ENCODE measurements at regions not wholly inside any gene's neighbourhood (a gene's known extent, or its start where the extent isn't known, plus 50 kb on each side); places are given as distances from the start of the nearest gene placed in this dataset.

DNA sequence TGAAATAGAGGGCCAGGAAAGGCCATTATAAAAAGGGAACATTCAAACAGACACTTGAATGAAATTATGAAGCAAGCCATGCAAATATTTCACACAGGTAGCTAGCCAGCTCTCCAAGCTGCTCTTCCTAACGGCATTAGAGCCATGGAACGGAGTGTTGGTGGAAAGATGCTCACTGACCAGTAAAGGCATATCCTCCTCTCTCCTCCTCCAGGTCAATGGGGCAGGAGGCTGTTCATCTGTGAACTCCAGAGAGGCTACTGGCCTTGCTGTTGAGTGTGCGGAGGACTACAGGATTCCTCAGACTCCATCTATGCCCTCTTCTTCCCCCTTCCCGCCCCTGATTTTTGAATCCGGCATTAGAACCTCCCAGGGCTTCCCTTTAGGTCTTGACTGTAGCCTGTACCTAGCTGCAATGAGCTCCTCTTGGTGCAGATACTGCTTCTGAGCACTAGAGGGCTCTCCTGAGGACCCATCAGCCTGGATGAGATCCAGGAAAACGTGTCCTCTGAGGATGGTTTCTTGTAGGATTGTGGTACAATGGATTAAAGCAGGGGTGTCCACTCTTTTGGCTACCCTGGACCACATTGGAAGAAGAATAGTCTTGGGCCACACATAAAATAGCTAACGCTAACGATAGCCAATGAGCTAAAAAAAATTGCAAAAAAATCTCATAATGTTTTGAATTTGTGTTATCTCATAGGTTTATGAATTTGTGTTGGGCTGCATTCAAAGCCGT, 162.2 kb downstream of the SREK1 start:
- in situ Hi-C loops (cut with HindIII; ENCODE audit: low sequenced_read_pairs), result loop anchor here (25.0 kb wide), 1 partner anchor 431 kb away; no protein-coding TSS in a partner anchor

GRCh38 chr5:66306844-66307315, 162.8 kb downstream of the SREK1 start:
- in situ Hi-C loops (cut with HindIII; ENCODE audit: low sequenced_read_pairs), result loop anchor here (25.0 kb wide), 1 partner anchor 430 kb away; no protein-coding TSS in a partner anchor

- in situ Hi-C loops (cut with HindIII; ENCODE audit: low sequenced_read_pairs), result loop anchor here (25.0 kb wide), 1 partner anchor 430 kb away; no protein-coding TSS in a partner anchor
Measured at GRCh38 chr5:66307647-66308241, 163.6 kb downstream of the SREK1 start.

DNA sequence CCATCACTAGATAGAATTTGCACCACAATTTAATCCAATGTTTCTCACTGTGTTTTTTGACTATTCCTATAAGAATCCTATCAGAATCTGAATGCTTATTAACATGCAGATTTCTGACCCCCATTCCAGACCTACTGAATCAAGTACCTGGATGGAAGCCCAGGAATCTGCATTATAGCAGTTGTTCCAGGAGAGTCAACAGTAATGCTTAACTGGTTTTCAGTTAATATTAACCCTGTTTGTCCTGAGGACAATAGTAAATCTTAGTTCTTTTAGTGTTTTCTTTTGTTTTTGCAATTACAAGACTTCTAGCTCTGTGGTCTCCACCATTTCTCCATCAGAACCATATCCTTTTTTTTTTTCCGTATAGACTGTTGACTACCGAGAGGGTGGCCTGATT, 168.2 kb downstream of the SREK1 start:
- in situ Hi-C loops (cut with HindIII; ENCODE audit: low sequenced_read_pairs), result loop anchor here (25.0 kb wide), 1 partner anchor 425 kb away; no protein-coding TSS in a partner anchor

GRCh38 chr5:66315784-66316183, 171.7 kb downstream of the SREK1 start:
- in situ Hi-C loops (cut with HindIII; ENCODE audit: low sequenced_read_pairs), result loop anchor here (25.0 kb wide), 1 partner anchor 422 kb away; no protein-coding TSS in a partner anchor

DNA sequence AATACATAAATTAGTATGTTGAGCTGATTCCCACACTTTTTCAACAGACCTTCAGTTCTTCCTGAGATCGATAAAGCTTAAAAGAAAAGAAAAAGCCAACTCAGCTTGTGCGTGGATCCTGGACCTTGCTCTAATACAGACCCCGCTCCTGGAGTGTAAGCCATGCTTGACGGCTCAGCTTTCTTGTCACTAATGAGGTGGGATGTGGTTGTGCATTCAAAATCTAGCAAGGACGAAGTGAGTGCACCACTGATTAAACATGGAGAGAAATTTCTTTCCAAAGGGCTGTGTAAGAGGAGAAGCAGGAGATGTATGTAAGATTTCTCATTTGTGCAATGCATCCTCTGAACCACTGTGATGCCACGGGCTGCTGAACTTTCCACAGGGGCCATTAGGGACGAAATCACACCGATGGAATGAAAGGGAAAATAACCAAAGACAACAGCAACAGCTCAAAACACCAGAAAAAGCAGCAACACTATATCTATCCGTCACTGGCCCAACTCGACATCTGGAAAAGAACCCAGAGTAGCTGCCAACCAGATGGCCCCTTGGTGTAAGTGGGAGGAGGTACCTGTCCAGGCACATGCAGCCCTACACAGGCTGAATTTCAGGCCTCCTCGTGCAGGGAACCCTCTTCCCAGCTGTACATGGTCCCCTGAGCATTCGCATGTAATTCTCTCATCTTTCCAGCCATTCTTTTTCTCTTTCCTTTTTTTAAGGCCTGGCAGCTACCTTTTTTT, 178.9 kb downstream of the SREK1 start:
- in situ Hi-C loops (cut with HindIII; ENCODE audit: low sequenced_read_pairs), result loop anchor here (25.0 kb wide), 1 partner anchor 414 kb away; no protein-coding TSS in a partner anchor

- in situ Hi-C loops (cut with HindIII; ENCODE audit: low sequenced_read_pairs), result loop anchor here (25.0 kb wide), 1 partner anchor 414 kb away; no protein-coding TSS in a partner anchor
Measured at GRCh38 chr5:66323529-66323895, 179.4 kb downstream of the SREK1 start.

- in situ Hi-C loops (cut with HindIII; ENCODE audit: low sequenced_read_pairs), result loop anchor here (25.0 kb wide), 1 partner anchor 413 kb away; no protein-coding TSS in a partner anchor
Measured at GRCh38 chr5:66324357-66324756, 180.3 kb downstream of the SREK1 start.

GRCh38 chr5:66326276-66326675, 182.2 kb downstream of the SREK1 start:
- in situ Hi-C loops (cut with HindIII; ENCODE audit: low sequenced_read_pairs), result no loop called here

- in situ Hi-C loops (cut with HindIII; ENCODE audit: low sequenced_read_pairs), result no loop called here
Measured at GRCh38 chr5:66327008-66327407, 182.9 kb downstream of the SREK1 start.

DNA sequence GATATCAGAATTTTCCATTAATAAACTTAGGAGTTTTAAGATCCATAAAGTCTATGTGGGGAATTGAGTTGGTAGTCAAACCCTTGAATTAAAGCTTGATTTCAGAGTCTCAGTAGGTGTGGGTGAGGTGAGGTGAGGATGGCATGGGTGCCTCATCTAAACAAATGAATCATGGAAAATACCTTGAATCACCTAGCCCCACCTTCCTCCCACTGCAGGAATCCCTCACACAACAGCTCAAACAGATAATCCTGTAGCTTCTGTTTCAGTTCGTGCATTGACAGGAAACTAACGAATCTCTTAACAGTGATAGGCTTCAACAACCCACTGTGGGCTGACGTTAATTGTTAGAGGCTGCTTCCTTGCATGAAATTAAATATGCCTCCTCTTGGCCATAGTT, 185.0 kb downstream of the SREK1 start:
- in situ Hi-C loops (cut with HindIII; ENCODE audit: low sequenced_read_pairs), result no loop called here

DNA sequence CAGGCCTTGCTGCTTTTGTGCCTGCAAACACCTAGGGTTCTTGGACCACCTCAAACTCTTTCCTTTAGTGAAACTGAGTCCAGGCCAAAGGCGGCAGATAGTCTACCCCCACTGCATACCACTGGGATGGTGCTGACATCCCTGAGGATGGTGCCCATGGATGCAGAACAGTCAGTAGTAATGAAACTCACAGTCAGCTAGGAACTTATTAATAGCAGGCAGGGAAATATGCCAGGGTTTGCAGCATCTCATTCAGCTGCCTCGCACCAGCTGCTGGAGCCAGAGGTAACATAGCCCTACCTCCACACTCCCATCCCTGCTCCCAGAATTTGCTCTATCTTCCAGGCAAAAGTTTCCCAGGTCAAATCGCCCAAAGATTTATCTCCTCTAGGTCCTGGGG, 189.1 kb downstream of the SREK1 start:
- in situ Hi-C loops (cut with HindIII; ENCODE audit: low sequenced_read_pairs), result no loop called here

DNA sequence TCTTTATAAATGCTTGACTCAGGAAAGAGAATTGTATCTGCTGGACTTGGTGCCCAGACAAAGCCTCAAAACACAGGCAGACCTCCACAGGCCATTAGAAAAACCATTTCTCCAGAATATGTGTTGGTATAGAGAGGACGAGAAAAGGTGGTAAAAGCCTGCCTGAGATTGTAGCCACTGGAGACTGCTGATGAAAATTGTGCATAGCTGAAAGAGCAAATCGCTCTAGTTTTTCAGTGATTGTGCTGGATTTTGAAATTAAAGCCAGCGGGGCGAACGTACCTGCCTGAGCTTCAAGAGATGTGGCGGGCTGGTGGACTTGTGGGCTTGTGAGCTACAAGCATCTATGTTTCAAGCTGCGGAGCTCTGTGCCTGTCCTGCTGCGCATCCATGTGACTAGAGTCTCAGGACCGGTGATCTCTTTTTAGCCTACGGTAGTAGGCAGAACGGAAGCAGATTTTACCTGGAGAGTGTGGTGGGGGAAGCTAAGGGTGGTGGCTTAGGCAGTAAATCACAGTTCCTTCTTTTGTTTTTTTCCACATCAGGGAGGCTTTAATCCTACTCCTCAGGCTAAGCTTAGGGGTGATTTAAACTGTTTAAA, 193.6 kb downstream of the SREK1 start:
- in situ Hi-C loops (cut with HindIII; ENCODE audit: low sequenced_read_pairs), result no loop called here

DNA sequence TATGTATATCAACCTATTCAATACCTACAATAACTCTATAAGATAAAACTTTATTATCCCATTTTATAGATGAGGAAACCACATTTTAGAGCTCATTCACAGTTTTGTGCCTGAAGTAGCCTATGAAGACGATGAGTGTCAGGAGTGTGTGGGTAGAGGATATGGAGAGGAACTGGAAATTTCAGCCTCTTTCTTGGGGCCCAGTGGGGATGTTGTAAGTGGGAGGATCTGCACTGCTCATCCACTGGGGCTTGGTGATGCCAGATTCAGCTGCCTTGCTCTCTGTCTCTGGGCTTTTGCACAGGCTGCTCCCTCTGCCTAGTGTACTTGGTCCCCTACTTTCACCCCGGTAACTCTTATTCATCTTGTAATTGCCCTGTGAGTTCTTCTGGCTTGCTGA, 194.7 kb downstream of the SREK1 start:
- in situ Hi-C loops (cut with HindIII; ENCODE audit: low sequenced_read_pairs), result no loop called here

DNA sequence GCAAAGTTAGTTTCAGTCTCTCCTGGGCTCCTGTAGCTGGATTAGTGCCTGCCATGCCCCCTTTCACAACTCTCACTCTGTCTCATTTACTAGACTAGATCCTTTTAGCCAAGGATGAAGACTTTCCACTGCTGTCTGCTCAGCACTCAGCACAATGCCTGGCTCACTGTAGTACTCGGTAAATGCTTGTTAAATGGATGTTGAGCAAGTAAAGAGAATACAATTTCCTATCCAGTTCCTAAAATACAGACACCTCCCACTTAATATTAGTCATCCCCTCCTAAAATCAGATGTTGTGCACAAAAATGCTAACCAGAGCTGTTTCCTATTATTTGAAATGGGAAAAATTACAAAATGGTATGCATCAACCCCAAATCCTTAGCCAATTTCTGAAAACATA, 195.8 kb downstream of the SREK1 start:
- in situ Hi-C loops (cut with HindIII; ENCODE audit: low sequenced_read_pairs), result no loop called here

- in situ Hi-C loops (cut with HindIII; ENCODE audit: low sequenced_read_pairs), result no loop called here
Measured at GRCh38 chr5:66340786-66341185, 196.7 kb downstream of the SREK1 start.

DNA sequence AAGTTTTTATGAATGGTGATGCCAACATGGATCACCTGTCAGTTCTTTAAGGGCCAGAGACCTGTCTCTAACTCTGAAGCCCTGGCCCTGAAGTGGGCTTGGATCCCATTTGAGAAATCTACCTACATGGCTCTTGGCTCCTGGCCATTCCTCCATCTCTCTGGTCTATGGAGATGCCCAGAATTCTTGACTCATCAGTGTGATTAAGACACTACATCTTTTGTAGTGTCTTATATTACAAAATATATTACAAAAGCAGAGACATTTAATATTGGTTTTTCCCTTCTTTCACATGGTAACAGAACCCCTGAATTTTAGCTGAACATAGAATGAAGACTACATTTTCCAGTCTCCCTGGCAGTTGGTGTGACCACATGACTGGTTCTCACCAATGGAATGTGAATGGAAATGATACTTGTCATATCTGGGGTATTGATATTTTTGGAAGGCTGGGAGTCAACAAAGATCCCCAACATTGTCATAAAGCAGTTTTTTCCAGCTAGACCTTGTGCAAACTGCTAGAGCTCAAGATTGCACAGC, 198.3 kb downstream of the SREK1 start:
- in situ Hi-C loops (cut with HindIII; ENCODE audit: low sequenced_read_pairs), result no loop called here

- in situ Hi-C loops (cut with HindIII; ENCODE audit: low sequenced_read_pairs), result no loop called here
Measured at GRCh38 chr5:66343370-66344071, 199.4 kb downstream of the SREK1 start.

GRCh38 chr5:66344544-66344943, 200.4 kb downstream of the SREK1 start:
- in situ Hi-C loops (cut with HindIII; ENCODE audit: low sequenced_read_pairs), result no loop called here

DNA sequence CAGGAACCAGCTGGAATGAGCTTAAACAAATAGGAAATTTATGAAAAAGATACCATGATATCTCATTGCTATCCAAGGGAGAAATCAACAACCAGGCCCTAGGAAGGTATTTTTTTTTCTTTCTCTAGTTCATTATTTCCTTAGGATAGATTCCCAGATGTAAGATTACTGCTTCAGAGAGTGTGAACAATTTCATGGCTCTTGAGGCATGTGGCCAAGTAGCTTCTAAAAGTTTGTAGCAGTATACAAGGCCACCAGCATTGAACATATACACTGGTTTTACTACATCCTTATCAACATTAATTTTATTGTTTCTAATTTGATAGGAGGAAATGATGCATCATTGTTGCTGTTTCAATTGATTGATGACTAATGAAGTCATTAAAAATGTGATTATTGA, 201.2 kb downstream of the SREK1 start:
- in situ Hi-C loops (cut with HindIII; ENCODE audit: low sequenced_read_pairs), result no loop called here
